Spleen (tissue), 7 donors: ENCODE measurements at regions not wholly inside any gene's neighbourhood (a gene's known extent, or its start where the extent isn't known, plus 50 kb on each side); places are given as distances from the start of the nearest gene placed in this dataset.

Experiments used
- CTCF ChIP-seq, 11 experiments: fragments of 200-600 bp in 7 of 11; fragments of 450-650 bp in 4 of 11; sonication (generic) in 4 of 11; IDR thresholded peaks in 8 of 11; conservative IDR thresholded peaks in 3 of 11; 1 replicate in 7 of 11; 2 replicates in 4 of 11; pipeline versions ENCODE4 v1.4.0 to v1.8.0; 2016 to 2021; ENCODE audit warnings: antibody characterized with exemption in 11 of 11, inconsistent platforms in 4 of 11, mild to moderate bottlenecking in 1 of 11
- POLR2A ChIP-seq, 3 donors: fragments of 450-650 bp; IDR thresholded peaks; one replicate each; pipeline ENCODE4 v1.5.1; 2017; ENCODE audit warnings: antibody characterized with exemption in 3 of 3, mild to moderate bottlenecking in 1 of 3
- donor health status: DM: no; HTN: no; CAD: no; lungs with moderate emphysema.
- donor health status: DM: no; HTN: no; CAD: no.
- donor health status: DM: no; HTN: no; CAD: no.

- no peak for TF ChIP-seq CTCF (IDR thresholded peaks at IDR 0.05 in 8 of 11, conservative IDR thresholded peaks at IDR 0.05 in 3 of 11)
- no peak for TF ChIP-seq POLR2A (IDR thresholded peaks at IDR 0.05)
Measured at GRCh38 chr7:37531225-37531624, 82.6 kb upstream of the ELMO1 start.
